Panc1 (cell line): ENCODE measurements at regions not wholly inside any gene's neighbourhood (a gene's known extent, or its start where the extent isn't known, plus 50 kb on each side); places are given as distances from the start of the nearest gene placed in this dataset.

Experiments
- ATAC-seq: fragments of 200-7000 bp; cut with Tn5 transposase; 2 replicates; pipeline ENCODE4 v1.9.1; 2020; ENCODE audit warnings: mild to moderate bottlenecking, moderate library complexity
- BruUV-seq: library from RNA; stranded (reverse); fragments of 400-500 nt; replicated peaks from 2 replicates; lab custom pipeline; 2021; lab: Mats Ljungman, UMichigan
- CTCF ChIA-PET: fragments of 300-600 bp; sonication (Branson Sonifier 250); formaldehyde crosslinking; loops from one replicate; lab custom pipeline; 2022; ENCODE audit warnings: antibody characterized with exemption; lab: Charles Lee
- POLR2A ChIA-PET: fragments of 300-600 bp; sonication (Branson Sonifier 250); formaldehyde crosslinking; loops from one replicate; lab custom pipeline; 2022; ENCODE audit warnings: antibody characterized with exemption; lab: Charles Lee
- DNase-seq: peaks from one replicate; pipeline ENCODE4 v3.0.0-alpha.2; 2010; ENCODE audit warnings: low read depth, low spot score
- H3K27ac ChIP-seq: 2 replicates; pipeline ENCODE4 v1.5.1; 2011; ENCODE audit warnings: mild to moderate bottlenecking, low read length, inconsistent platforms
- H3K27me3 ChIP-seq: fragments of 200-500 bp; sonication (Bioruptor generic); 2 replicates; pipeline ENCODE4 v1.6.0; 2014; ENCODE audit warnings: low read length, inconsistent platforms; ENCODE audit not compliant: control insufficient read depth, insufficient read depth
- H3K36me3 ChIP-seq: fragments of 200-500 bp; sonication (Bioruptor generic); 2 replicates; pipeline ENCODE4 v1.5.1; 2014; ENCODE audit warnings: inconsistent platforms, mild to moderate bottlenecking, low read length, moderate library complexity; ENCODE audit not compliant: control insufficient read depth, insufficient read depth
- H3K4me1 ChIP-seq: 2 replicates; pipeline ENCODE4 v1.5.1; 2011; ENCODE audit warnings: inconsistent platforms, mild to moderate bottlenecking, low read length, moderate library complexity; ENCODE audit not compliant: control insufficient read depth, insufficient read depth
- H3K4me3 ChIP-seq, 2 experiments: 2 replicates each; pipeline ENCODE4 v1.5.1; 2011 to 2012; ENCODE audit warnings: low read depth in 2 of 2, low read length in 2 of 2, mild to moderate bottlenecking in 2 of 2, inconsistent platforms in 1 of 2, moderate library complexity in 1 of 2
- H3K9me3 ChIP-seq: fragments of 200-500 bp; sonication (Bioruptor generic); 2 replicates; pipeline ENCODE4 v1.5.1; 2014; ENCODE audit warnings: low read depth, mild to moderate bottlenecking, inconsistent platforms, low read length, moderate library complexity; ENCODE audit not compliant: control insufficient read depth, insufficient read depth
- POLR2AphosphoS5 ChIP-seq: IDR thresholded peaks from 2 replicates; pipeline ENCODE4 v1.6.1; 2012; ENCODE audit warnings: mild to moderate bottlenecking, low read depth, low read length, moderate library complexity
- SIN3A ChIP-seq: IDR thresholded peaks from 2 replicates; pipeline ENCODE4 v1.6.1; 2012; ENCODE audit warnings: low read depth, mild to moderate bottlenecking, low read length, moderate library complexity, borderline replicate concordance; ENCODE audit not compliant: insufficient read depth
- TCF7L2 ChIP-seq: IDR thresholded peaks from 2 replicates; pipeline ENCODE4 v1.6.1; 2011; ENCODE audit warnings: mild to moderate bottlenecking, low read depth, low read length, inconsistent platforms
- in situ Hi-C: cut with HindIII; loops from 2 replicates; pipeline ENCODE4 v1.10.0; 2016; ENCODE audit warnings: low sequenced_read_pairs, low pct_unique_long_range_greater_than_20kb
- intact Hi-C: fragments of 100-400 bp; cut with micrococcal nuclease; formaldehyde crosslinking; loops from one replicate; pipeline ENCODE4 v1.10.0; 2022; ENCODE audit not compliant: unreplicated experiment
- TF ChIP-seq, protein P1 (sequence below), 2 experiments: IDR thresholded peaks; 2 replicates each; pipeline ENCODE4 v1.6.1; 2011 to 2012; ENCODE audit warnings: low read depth in 2 of 2, control low read depth in 1 of 2, low read length in 1 of 2, mild to moderate bottlenecking in 1 of 2, moderate library complexity in 1 of 2; ENCODE audit not compliant: insufficient read depth in 1 of 2
- TF ChIP-seq, protein P2 (sequence below): fragments of 450-650 bp; IDR thresholded peaks from 2 replicates; pipeline ENCODE4 v1.5.1; 2017; ENCODE audit warnings: mild to moderate bottlenecking

DNA sequence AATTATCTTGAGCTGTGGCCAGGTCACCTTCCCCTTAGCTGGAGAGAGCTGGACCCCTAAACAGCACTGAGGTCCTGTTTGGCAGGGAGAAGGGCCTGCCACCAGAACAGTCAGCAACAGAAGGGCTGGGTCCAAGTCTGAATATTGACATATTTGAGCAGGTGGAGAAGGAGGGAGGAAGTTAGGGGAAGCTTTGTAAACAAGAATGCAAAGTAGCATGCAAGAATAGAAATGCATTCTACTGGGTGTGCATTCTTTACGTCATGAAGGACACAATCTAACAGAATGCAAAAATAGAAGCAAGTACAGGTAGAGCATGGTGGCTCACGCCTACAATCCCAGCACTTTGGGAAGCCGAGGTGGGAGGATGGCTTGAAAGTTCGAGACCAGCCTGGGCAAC, 100.5 kb downstream of the QRSL1 start:
- TF ChIP-seq SIN3A (no peak), TCF7L2 (no peak), POLR2AphosphoS5 (no peak)
- TF ChIP-seq, protein P1, sequence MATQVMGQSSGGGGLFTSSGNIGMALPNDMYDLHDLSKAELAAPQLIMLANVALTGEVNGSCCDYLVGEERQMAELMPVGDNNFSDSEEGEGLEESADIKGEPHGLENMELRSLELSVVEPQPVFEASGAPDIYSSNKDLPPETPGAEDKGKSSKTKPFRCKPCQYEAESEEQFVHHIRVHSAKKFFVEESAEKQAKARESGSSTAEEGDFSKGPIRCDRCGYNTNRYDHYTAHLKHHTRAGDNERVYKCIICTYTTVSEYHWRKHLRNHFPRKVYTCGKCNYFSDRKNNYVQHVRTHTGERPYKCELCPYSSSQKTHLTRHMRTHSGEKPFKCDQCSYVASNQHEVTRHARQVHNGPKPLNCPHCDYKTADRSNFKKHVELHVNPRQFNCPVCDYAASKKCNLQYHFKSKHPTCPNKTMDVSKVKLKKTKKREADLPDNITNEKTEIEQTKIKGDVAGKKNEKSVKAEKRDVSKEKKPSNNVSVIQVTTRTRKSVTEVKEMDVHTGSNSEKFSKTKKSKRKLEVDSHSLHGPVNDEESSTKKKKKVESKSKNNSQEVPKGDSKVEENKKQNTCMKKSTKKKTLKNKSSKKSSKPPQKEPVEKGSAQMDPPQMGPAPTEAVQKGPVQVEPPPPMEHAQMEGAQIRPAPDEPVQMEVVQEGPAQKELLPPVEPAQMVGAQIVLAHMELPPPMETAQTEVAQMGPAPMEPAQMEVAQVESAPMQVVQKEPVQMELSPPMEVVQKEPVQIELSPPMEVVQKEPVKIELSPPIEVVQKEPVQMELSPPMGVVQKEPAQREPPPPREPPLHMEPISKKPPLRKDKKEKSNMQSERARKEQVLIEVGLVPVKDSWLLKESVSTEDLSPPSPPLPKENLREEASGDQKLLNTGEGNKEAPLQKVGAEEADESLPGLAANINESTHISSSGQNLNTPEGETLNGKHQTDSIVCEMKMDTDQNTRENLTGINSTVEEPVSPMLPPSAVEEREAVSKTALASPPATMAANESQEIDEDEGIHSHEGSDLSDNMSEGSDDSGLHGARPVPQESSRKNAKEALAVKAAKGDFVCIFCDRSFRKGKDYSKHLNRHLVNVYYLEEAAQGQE (IDR thresholded peaks at IDR 0.05; ENCODE audit: insufficient read depth in 1 of 2, low read depth in 2 of 2, low read length in 1 of 2) = no peak
- TF ChIP-seq, protein P2, sequence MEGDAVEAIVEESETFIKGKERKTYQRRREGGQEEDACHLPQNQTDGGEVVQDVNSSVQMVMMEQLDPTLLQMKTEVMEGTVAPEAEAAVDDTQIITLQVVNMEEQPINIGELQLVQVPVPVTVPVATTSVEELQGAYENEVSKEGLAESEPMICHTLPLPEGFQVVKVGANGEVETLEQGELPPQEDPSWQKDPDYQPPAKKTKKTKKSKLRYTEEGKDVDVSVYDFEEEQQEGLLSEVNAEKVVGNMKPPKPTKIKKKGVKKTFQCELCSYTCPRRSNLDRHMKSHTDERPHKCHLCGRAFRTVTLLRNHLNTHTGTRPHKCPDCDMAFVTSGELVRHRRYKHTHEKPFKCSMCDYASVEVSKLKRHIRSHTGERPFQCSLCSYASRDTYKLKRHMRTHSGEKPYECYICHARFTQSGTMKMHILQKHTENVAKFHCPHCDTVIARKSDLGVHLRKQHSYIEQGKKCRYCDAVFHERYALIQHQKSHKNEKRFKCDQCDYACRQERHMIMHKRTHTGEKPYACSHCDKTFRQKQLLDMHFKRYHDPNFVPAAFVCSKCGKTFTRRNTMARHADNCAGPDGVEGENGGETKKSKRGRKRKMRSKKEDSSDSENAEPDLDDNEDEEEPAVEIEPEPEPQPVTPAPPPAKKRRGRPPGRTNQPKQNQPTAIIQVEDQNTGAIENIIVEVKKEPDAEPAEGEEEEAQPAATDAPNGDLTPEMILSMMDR = no peak
- Histone ChIP-seq H3K9me3 (no peaks in the 10 kb centered on the region), H3K36me3 (no peaks in the 10 kb centered on the region), H3K4me1 (no peaks in the 10 kb centered on the region), H3K27me3 (no peaks in the 10 kb centered on the region; the same call in 1 of the 2 replicates), H3K27ac (no peak overlapping the region), H3K4me3 (no peak overlapping the region)
- no TSS peak for BruUV-seq
- CTCF ChIA-PET = no interaction called here
- DNase-seq (no peak), ATAC-seq (no peak)
- in situ Hi-C loops (no loop called here), intact Hi-C loops (no loop called here)
- POLR2A ChIA-PET = no interaction called here

DNA sequence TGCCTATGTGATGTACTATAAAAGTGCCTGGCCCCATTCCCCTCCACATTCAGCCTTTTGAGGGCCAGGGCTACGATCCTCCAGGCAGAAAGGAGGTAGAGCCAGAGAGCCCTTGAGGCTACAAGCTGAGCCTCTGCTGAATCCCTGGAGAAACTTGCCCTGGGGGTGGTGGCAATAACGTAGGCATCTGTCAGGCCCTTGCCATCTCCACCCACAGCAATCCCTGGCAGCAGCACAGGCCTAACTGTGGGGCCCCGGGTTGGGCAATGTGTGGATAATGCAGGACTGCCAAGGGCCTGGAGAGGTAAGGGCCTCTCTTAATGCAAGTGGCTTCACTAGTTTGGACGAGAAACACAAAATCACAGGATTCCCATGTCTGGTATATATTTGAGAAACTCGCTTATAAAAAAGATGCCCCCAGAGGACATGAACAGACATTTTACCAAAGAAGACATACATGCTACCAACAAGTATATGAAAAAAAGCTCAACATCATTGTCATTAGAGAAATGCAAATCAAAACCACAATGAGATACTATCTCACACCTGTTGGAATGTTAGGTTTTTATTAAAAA, 99.0 kb downstream of the QRSL1 start:
- POLR2A ChIA-PET = no interaction called here
- CTCF ChIA-PET = no interaction called here

More for the DNA sequence above, 99.0 kb downstream of the QRSL1 start:
- in situ Hi-C loops (no loop called here), intact Hi-C loops (no loop called here)
- TF ChIP-seq, protein P1 (IDR thresholded peaks at IDR 0.05; ENCODE audit: insufficient read depth in 1 of 2, low read depth in 2 of 2, low read length in 1 of 2) = no peak
- TF ChIP-seq SIN3A = no peak
- no peak for TF ChIP-seq TCF7L2
- no peak for TF ChIP-seq POLR2AphosphoS5
- TF ChIP-seq, protein P2 = no peak
- BruUV-seq = no TSS peak
- H3K27me3 ChIP-seq = no peaks in the 10 kb centered on the region; the same call in 1 of the 2 replicates
- no peak overlapping the region for H3K4me3 ChIP-seq
- DNase-seq = no peak
- H3K4me1 ChIP-seq = no peaks in the 10 kb centered on the region
- H3K27ac ChIP-seq = no peak overlapping the region
- H3K36me3 ChIP-seq = no peaks in the 10 kb centered on the region
- no peak for ATAC-seq
- H3K9me3 ChIP-seq = no peaks in the 10 kb centered on the region
